Lower lobe of right lung (tissue), 2 donors: ENCODE measurements at regions not wholly inside any gene's neighbourhood (a gene's known extent, or its start where the extent isn't known, plus 50 kb on each side); places are given as distances from the start of the nearest gene placed in this dataset.

Experiments used
- ATAC-seq, 2 donors: fragments of 200-7000 bp; cut with Tn5 transposase; one replicate each; pipeline ENCODE4 v1.9.1; 2020 to 2022; ENCODE audit warnings: mild to moderate bottlenecking in 2 of 2, moderate library complexity in 2 of 2
- DNase-seq: peaks from one replicate; pipeline ENCODE4 v3.0.0-alpha.2; 2020
- H3K27ac ChIP-seq: fragments of 200-600 bp; one replicate; pipeline ENCODE4 v1.8.0; 2022
- H3K27me3 ChIP-seq: fragments of 200-600 bp; one replicate; pipeline ENCODE4 v1.8.0; 2022; ENCODE audit warnings: low read depth
- H3K36me3 ChIP-seq: fragments of 200-600 bp; one replicate; pipeline ENCODE4 v1.8.0; 2022; ENCODE audit warnings: mild to moderate bottlenecking
- H3K4me1 ChIP-seq: fragments of 200-600 bp; one replicate; pipeline ENCODE4 v1.8.0; 2022
- H3K4me3 ChIP-seq: fragments of 200-600 bp; one replicate; pipeline ENCODE4 v1.8.0; 2022; ENCODE audit warnings: mild to moderate bottlenecking
- H3K9me3 ChIP-seq: fragments of 200-600 bp; one replicate; pipeline ENCODE4 v1.8.0; 2022
- intact Hi-C: fragments of 100-400 bp; cut with DNase I; formaldehyde crosslinking; loops from one replicate; pipeline ENCODE4 v1.11.0; 2022
- TF ChIP-seq, protein P1 (sequence below): fragments of 200-600 bp; IDR thresholded peaks from one replicate; pipeline ENCODE4 v1.8.0; 2022; ENCODE audit warnings: antibody characterized with exemption, mild to moderate bottlenecking
- donor health status: DM: no; HTN: yes; CAD: no; lungs with severe emphysema.

DNA sequence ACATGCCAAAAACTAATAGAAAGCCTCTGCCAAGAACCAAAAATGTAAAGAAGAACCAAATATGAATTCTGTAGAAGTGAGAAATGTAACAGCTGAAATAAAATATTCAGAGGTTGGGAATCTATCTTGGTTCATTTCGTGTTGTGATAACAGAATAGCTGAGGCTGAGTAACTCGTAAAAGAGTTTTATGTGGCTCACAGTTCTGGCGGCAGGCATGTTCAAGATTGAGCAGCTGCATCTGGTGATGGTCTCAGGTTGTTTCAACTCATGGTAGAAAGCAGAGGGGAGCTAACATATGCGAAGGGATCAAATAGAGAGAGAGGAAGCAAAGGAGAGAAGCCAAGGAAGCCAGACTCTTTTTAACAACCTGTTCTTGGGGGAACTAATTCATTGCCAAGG lies 717.2 kb downstream of the TNS3 start:
- ATAC-seq (no peak), DNase-seq (no peak)
- Histone ChIP-seq H3K4me3 (no peak overlapping the region), H3K9me3 (no peaks in the 10 kb centered on the region), H3K27ac (no peak overlapping the region), H3K27me3 (no peaks in the 10 kb centered on the region), H3K36me3 (no peaks in the 10 kb centered on the region), H3K4me1 (no peaks in the 10 kb centered on the region)
- intact Hi-C loops, result no loop called here
- TF ChIP-seq, protein P1, sequence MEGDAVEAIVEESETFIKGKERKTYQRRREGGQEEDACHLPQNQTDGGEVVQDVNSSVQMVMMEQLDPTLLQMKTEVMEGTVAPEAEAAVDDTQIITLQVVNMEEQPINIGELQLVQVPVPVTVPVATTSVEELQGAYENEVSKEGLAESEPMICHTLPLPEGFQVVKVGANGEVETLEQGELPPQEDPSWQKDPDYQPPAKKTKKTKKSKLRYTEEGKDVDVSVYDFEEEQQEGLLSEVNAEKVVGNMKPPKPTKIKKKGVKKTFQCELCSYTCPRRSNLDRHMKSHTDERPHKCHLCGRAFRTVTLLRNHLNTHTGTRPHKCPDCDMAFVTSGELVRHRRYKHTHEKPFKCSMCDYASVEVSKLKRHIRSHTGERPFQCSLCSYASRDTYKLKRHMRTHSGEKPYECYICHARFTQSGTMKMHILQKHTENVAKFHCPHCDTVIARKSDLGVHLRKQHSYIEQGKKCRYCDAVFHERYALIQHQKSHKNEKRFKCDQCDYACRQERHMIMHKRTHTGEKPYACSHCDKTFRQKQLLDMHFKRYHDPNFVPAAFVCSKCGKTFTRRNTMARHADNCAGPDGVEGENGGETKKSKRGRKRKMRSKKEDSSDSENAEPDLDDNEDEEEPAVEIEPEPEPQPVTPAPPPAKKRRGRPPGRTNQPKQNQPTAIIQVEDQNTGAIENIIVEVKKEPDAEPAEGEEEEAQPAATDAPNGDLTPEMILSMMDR, result no peak

DNA sequence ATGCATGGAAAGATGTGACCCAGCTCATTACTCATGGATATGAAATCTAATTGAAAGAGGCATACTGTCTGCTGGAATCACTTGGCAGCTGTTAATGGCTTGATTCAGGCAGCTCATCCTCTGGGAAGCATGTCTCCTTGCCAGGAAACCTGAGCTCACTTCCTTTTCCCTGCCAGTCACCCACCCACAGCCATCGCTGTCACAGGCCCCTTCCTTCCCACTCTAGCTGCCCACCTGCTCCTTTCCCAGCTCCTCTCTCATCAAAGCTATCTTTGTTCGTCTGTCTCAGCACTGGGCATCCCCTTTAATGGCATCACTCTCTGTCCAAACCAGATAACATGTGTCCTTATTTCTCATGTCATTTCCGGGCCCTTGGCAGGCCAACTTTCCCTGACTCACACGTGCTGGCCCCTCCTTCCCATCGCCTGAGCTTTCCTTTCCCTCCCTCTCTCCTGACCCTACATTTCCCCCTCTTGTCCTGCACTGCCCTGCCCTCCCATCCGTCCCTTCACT lies 721.9 kb downstream of the TNS3 start:
- Histone ChIP-seq H3K4me3 (no peak overlapping the region), H3K4me1 (no peaks in the 10 kb centered on the region), H3K9me3 (no peaks in the 10 kb centered on the region), H3K36me3 (no peaks in the 10 kb centered on the region), H3K27ac (no peak overlapping the region), H3K27me3 (no peaks in the 10 kb centered on the region)
- TF ChIP-seq, protein P1, result no peak
- intact Hi-C loops, result no loop called here
- DNase-seq, result no peak
- peak in 1 of 2 donors; percentile 41 for ATAC-seq

DNA sequence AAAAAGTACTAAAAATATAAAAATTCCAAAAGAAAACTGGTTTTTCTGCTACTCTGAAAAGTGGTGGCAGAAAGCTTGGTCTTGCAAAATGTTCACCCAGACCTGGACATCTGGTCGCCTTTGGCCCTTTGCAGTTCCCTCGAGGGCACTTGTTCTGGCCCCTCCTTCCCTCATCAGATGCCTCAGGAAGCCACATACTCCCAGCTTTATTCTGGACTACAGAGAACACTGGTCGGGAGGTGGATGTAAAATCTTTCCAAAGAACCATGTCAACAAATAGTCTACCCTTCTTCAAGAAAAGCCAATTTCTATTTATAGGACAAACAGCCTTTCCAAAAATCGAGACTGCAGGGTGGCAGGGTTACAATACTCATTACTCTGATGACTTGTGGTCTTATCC lies 726.1 kb downstream of the TNS3 start:
- Histone ChIP-seq H3K27ac (no peak overlapping the region), H3K27me3 (no peaks in the 10 kb centered on the region), H3K4me1 (no peaks in the 10 kb centered on the region), H3K9me3 (no peaks in the 10 kb centered on the region), H3K36me3 (no peaks in the 10 kb centered on the region), H3K4me3 (no peak overlapping the region)
- TF ChIP-seq, protein P1, result no peak
- intact Hi-C loops, result no loop called here
- DNase-seq, result no peak
- ATAC-seq, result no peak

DNA sequence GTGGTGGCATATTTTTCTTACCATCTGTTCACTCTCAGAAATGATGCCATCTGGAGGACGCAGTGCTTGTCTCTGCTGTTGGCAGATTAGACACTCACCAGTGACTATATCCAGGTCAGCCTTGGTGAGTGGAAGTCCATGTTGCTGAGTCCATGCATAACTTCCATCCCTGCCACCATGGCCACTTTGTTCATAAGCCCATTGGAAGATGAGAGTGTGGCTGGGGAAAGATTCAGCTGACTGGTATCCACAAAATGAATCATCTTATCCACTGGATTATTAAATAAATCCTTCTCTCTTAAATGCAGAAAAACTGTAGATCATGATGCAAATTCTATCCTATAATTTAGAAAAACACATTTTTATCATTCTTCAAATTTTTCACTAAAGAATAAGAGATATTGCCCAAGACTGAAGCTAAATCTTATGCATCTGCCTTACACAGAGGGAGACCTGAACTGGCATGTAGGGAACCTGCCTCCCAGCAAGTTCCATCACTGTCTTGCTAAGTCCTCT lies 726.9 kb downstream of the TNS3 start:
- H3K27me3 ChIP-seq, result no peaks in the 10 kb centered on the region
- intact Hi-C loops, result no loop called here
- ATAC-seq (no peak), DNase-seq (no peak)
- H3K4me1 ChIP-seq, result no peaks in the 10 kb centered on the region
- H3K9me3 ChIP-seq, result no peaks in the 10 kb centered on the region
- no peak overlapping the region for H3K4me3 ChIP-seq
- H3K36me3 ChIP-seq, result no peaks in the 10 kb centered on the region
- TF ChIP-seq, protein P1, result no peak
- H3K27ac ChIP-seq, result no peak overlapping the region

DNA sequence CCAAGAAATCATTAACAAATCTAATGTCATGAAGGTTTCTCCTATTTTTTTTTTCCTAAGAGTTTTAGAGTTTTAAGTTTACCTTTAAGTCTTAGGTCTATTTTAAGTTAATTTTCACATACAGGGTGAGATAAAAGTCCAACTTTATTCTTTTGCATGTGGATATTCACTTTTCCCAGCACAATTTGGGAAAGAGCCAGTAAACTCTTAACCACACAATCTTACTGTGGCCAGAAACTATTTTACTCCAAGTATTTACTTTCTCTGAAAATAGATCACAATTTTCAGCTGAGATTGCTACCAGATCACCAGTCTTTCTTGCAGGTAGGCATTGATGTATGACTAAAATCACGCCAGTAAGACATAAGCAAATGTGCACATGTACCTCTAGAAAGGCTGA lies 728.5 kb downstream of the TNS3 start:
- no peak for ATAC-seq
- no peak overlapping the region for H3K27ac ChIP-seq
- TF ChIP-seq, protein P1, result no peak
- H3K4me1 ChIP-seq, result no peaks in the 10 kb centered on the region
- no peaks in the 10 kb centered on the region for H3K9me3 ChIP-seq
- no peaks in the 10 kb centered on the region for H3K27me3 ChIP-seq
- intact Hi-C loops, result no loop called here
- H3K4me3 ChIP-seq, result no peak overlapping the region
- DNase-seq, result no peak
- H3K36me3 ChIP-seq, result no peaks in the 10 kb centered on the region
